Peyer's patch (tissue), 4 donors: ENCODE measurements at regions not wholly inside any gene's neighbourhood (a gene's known extent, or its start where the extent isn't known, plus 50 kb on each side); places are given as distances from the start of the nearest gene placed in this dataset.

ENCODE experiments used
- POLR2A ChIP-seq, 2 donors: fragments of 450-650 bp; IDR thresholded peaks; one replicate each; pipeline ENCODE4 v1.5.1; 2017; ENCODE audit warnings: antibody characterized with exemption in 2 of 2, mild to moderate bottlenecking in 2 of 2, moderate library complexity in 2 of 2
- TF ChIP-seq, protein P1 (sequence below), 6 experiments: fragments of 450-650 bp in 4 of 6; fragments of 200-600 bp in 2 of 6; sonication (generic) in 1 of 6; IDR thresholded peaks; one replicate each; pipeline ENCODE4 v1.5.1; 2017 to 2019; ENCODE audit warnings: antibody characterized with exemption in 6 of 6, mild to moderate bottlenecking in 3 of 6, moderate library complexity in 1 of 6

DNA sequence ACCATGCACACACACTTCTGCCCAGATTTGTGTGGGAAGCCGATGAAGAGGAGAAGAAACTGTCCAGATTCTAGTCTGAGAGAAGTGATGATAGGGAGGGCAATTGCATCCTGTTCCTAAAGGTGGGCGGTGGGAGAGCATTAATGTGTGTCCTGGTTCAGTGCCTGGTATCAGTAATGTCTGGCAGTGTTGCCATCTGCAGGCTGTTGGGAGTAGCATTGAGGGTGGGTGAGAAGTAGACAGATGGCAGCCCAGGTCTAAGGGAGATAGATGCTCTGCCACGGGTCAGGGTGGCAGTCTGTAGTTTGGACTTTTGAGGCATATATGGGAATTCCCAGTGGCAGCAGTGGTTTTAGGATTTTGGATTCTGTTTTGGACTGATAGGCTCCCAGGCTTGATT, 156.4 kb downstream of the ETNK1 start:
- TF ChIP-seq, protein P1, sequence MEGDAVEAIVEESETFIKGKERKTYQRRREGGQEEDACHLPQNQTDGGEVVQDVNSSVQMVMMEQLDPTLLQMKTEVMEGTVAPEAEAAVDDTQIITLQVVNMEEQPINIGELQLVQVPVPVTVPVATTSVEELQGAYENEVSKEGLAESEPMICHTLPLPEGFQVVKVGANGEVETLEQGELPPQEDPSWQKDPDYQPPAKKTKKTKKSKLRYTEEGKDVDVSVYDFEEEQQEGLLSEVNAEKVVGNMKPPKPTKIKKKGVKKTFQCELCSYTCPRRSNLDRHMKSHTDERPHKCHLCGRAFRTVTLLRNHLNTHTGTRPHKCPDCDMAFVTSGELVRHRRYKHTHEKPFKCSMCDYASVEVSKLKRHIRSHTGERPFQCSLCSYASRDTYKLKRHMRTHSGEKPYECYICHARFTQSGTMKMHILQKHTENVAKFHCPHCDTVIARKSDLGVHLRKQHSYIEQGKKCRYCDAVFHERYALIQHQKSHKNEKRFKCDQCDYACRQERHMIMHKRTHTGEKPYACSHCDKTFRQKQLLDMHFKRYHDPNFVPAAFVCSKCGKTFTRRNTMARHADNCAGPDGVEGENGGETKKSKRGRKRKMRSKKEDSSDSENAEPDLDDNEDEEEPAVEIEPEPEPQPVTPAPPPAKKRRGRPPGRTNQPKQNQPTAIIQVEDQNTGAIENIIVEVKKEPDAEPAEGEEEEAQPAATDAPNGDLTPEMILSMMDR (IDR thresholded peaks at IDR 0.05): no peak
- no peak for TF ChIP-seq POLR2A (IDR thresholded peaks at IDR 0.05)
